ENCODE measurements at regions not wholly inside any gene's neighbourhood (a gene's known extent, or its start where the extent isn't known, plus 50 kb on each side); places are given as distances from the start of the nearest gene placed in this dataset.
"Not testable (repeated sequence)": the region's sequence is repeated elsewhere in the genome, so short reads cannot be mapped to it uniquely, and the experiment has no call there.

- Histone ChIP-seq H3K4me3 (ENCODE audit: low read depth in 1 of 5, low read length in 5 of 5) (no peak overlapping the region), H3K9me3 (ENCODE audit: control insufficient read depth in 5 of 5, low read length in 5 of 5) (no peaks in the 10 kb centered on the region), H3K27ac (ENCODE audit: low read depth, low read length) (no peak overlapping the region), H3K27me3 (ENCODE audit: control insufficient read depth in 5 of 5, insufficient read depth in 4 of 5, low read length in 5 of 5) (no peaks in the 10 kb centered on the region), H3K9ac (ENCODE audit: low read length in 5 of 5) (no peak overlapping the region), H3K4me1 (ENCODE audit: control insufficient read depth in 5 of 5, insufficient read depth in 5 of 5, low read length in 5 of 5) (no peaks in the 10 kb centered on the region), H3K36me3 (ENCODE audit: control insufficient read depth in 5 of 5, insufficient read depth in 5 of 5, low read length in 5 of 5) (no peaks in the 10 kb centered on the region)
These were observed 182.4 kb downstream of the TOX3 start for GRCh38 chr16:52364500-52364899.

GRCh38 chr16:52363082-52363481, 183.9 kb downstream of the TOX3 start:
- no peaks in the 10 kb centered on the region for H3K36me3 ChIP-seq (ENCODE audit: control insufficient read depth in 5 of 5, insufficient read depth in 5 of 5, low read length in 5 of 5)
- H3K27ac ChIP-seq (ENCODE audit: low read depth, low read length) = no peak overlapping the region
- no peaks in the 10 kb centered on the region for H3K27me3 ChIP-seq (ENCODE audit: control insufficient read depth in 5 of 5, insufficient read depth in 4 of 5, low read length in 5 of 5)
- no peak overlapping the region for H3K9ac ChIP-seq (ENCODE audit: low read length in 5 of 5)
- H3K4me3 ChIP-seq (ENCODE audit: low read depth in 1 of 5, low read length in 5 of 5) = no peak overlapping the region
- peaks cover 0 to 4% (median 2%) of the 10 kb centered on the region in 5 donors for H3K9me3 ChIP-seq (ENCODE audit: control insufficient read depth in 5 of 5, low read length in 5 of 5)
- no peaks in the 10 kb centered on the region for H3K4me1 ChIP-seq (ENCODE audit: control insufficient read depth in 5 of 5, insufficient read depth in 5 of 5, low read length in 5 of 5)

GRCh38 chr16:52357711-52358110, 189.2 kb downstream of the TOX3 start:
- H3K4me3 ChIP-seq (ENCODE audit: low read depth in 1 of 5, low read length in 5 of 5) = no peak overlapping the region

GRCh38 chr16:52353249-52353648, 193.7 kb downstream of the TOX3 start:
- Histone ChIP-seq H3K4me1 (ENCODE audit: control insufficient read depth in 5 of 5, insufficient read depth in 5 of 5, low read length in 5 of 5) (no peaks in the 10 kb centered on the region), H3K9me3 (ENCODE audit: control insufficient read depth in 5 of 5, low read length in 5 of 5) (peaks cover 3 to 11% (median 6%) of the 10 kb centered on the region in 5 donors), H3K36me3 (ENCODE audit: control insufficient read depth in 5 of 5, insufficient read depth in 5 of 5, low read length in 5 of 5) (no peaks in the 10 kb centered on the region), H3K27me3 (ENCODE audit: control insufficient read depth in 5 of 5, insufficient read depth in 4 of 5, low read length in 5 of 5) (no peaks in the 10 kb centered on the region), H3K4me3 (ENCODE audit: low read depth in 1 of 5, low read length in 5 of 5) (no peak overlapping the region), H3K27ac (ENCODE audit: low read depth, low read length) (no peak overlapping the region), H3K9ac (ENCODE audit: low read length in 5 of 5) (no peak overlapping the region)

More at GRCh38 chr16:52357711-52358110, 189.2 kb downstream of the TOX3 start:
- H3K36me3 ChIP-seq (ENCODE audit: control insufficient read depth in 5 of 5, insufficient read depth in 5 of 5, low read length in 5 of 5) = no peaks in the 10 kb centered on the region
- no peak overlapping the region for H3K9ac ChIP-seq (ENCODE audit: low read length in 5 of 5)
- H3K9me3 ChIP-seq (ENCODE audit: control insufficient read depth in 5 of 5, low read length in 5 of 5) = peaks cover 3 to 14% (median 8%) of the 10 kb centered on the region in 5 donors
- no peak overlapping the region for H3K27ac ChIP-seq (ENCODE audit: low read depth, low read length)
- no peaks in the 10 kb centered on the region for H3K27me3 ChIP-seq (ENCODE audit: control insufficient read depth in 5 of 5, insufficient read depth in 4 of 5, low read length in 5 of 5)
- no peaks in the 10 kb centered on the region for H3K4me1 ChIP-seq (ENCODE audit: control insufficient read depth in 5 of 5, insufficient read depth in 5 of 5, low read length in 5 of 5)

GRCh38 chr16:52351451-52351850, 195.5 kb downstream of the TOX3 start:
- H3K9ac ChIP-seq (ENCODE audit: low read length in 5 of 5) = no peak overlapping the region
- no peaks in the 10 kb centered on the region for H3K27me3 ChIP-seq (ENCODE audit: control insufficient read depth in 5 of 5, insufficient read depth in 4 of 5, low read length in 5 of 5)
- H3K9me3 ChIP-seq (ENCODE audit: control insufficient read depth in 5 of 5, low read length in 5 of 5) = peaks cover 0 to 6% (median 0%) of the 10 kb centered on the region in 5 donors
- no peak overlapping the region for H3K27ac ChIP-seq (ENCODE audit: low read depth, low read length)
- H3K4me3 ChIP-seq (ENCODE audit: low read depth in 1 of 5, low read length in 5 of 5) = no peak overlapping the region
- no peaks in the 10 kb centered on the region for H3K36me3 ChIP-seq (ENCODE audit: control insufficient read depth in 5 of 5, insufficient read depth in 5 of 5, low read length in 5 of 5)
- no peaks in the 10 kb centered on the region for H3K4me1 ChIP-seq (ENCODE audit: control insufficient read depth in 5 of 5, insufficient read depth in 5 of 5, low read length in 5 of 5)

GRCh38 chr16:52350031-52350642, 196.8 kb downstream of the TOX3 start:
- H3K4me3 ChIP-seq (ENCODE audit: low read depth in 1 of 5, low read length in 5 of 5) = no peak overlapping the region
- no peak overlapping the region for H3K27ac ChIP-seq (ENCODE audit: low read depth, low read length)
- no peaks in the 10 kb centered on the region for H3K27me3 ChIP-seq (ENCODE audit: control insufficient read depth in 5 of 5, insufficient read depth in 4 of 5, low read length in 5 of 5)
- no peaks in the 10 kb centered on the region for H3K36me3 ChIP-seq (ENCODE audit: control insufficient read depth in 5 of 5, insufficient read depth in 5 of 5, low read length in 5 of 5)
- H3K9me3 ChIP-seq (ENCODE audit: control insufficient read depth in 5 of 5, low read length in 5 of 5) = peaks cover 0 to 4% (median 0%) of the 10 kb centered on the region in 5 donors
- no peak overlapping the region for H3K9ac ChIP-seq (ENCODE audit: low read length in 5 of 5)
- no peaks in the 10 kb centered on the region for H3K4me1 ChIP-seq (ENCODE audit: control insufficient read depth in 5 of 5, insufficient read depth in 5 of 5, low read length in 5 of 5)

- no peaks in the 10 kb centered on the region for H3K27me3 ChIP-seq (ENCODE audit: control insufficient read depth in 5 of 5, insufficient read depth in 4 of 5, low read length in 5 of 5)
- no peak overlapping the region for H3K27ac ChIP-seq (ENCODE audit: low read depth, low read length)
- no peaks in the 10 kb centered on the region for H3K9me3 ChIP-seq (ENCODE audit: control insufficient read depth in 5 of 5, low read length in 5 of 5)
- no peak overlapping the region for H3K9ac ChIP-seq (ENCODE audit: low read length in 5 of 5)
- no peak overlapping the region for H3K4me3 ChIP-seq (ENCODE audit: low read depth in 1 of 5, low read length in 5 of 5)
- no peaks in the 10 kb centered on the region for H3K36me3 ChIP-seq (ENCODE audit: control insufficient read depth in 5 of 5, insufficient read depth in 5 of 5, low read length in 5 of 5)
- no peaks in the 10 kb centered on the region for H3K4me1 ChIP-seq (ENCODE audit: control insufficient read depth in 5 of 5, insufficient read depth in 5 of 5, low read length in 5 of 5)
These were observed 200.2 kb downstream of the TOX3 start for GRCh38 chr16:52346709-52347108.

GRCh38 chr16:52333673-52334072, 213.3 kb downstream of the TOX3 start:
- H3K27ac ChIP-seq (ENCODE audit: low read depth, low read length); H3K4me1 ChIP-seq (ENCODE audit: control insufficient read depth in 5 of 5, insufficient read depth in 5 of 5, low read length in 5 of 5); H3K9me3 ChIP-seq (ENCODE audit: control insufficient read depth in 5 of 5, low read length in 5 of 5); H3K36me3 ChIP-seq (ENCODE audit: control insufficient read depth in 5 of 5, insufficient read depth in 5 of 5, low read length in 5 of 5); H3K9ac ChIP-seq (ENCODE audit: low read length in 5 of 5); H3K4me3 ChIP-seq (ENCODE audit: low read depth in 1 of 5, low read length in 5 of 5); H3K27me3 ChIP-seq (ENCODE audit: control insufficient read depth in 5 of 5, insufficient read depth in 4 of 5, low read length in 5 of 5): not testable (repeated sequence)

- no peaks in the 10 kb centered on the region for H3K36me3 ChIP-seq (ENCODE audit: control insufficient read depth in 5 of 5, insufficient read depth in 5 of 5, low read length in 5 of 5)
- no peak overlapping the region for H3K27ac ChIP-seq (ENCODE audit: low read depth, low read length)
- no peak overlapping the region for H3K9ac ChIP-seq (ENCODE audit: low read length in 5 of 5)
- H3K9me3 ChIP-seq (ENCODE audit: control insufficient read depth in 5 of 5, low read length in 5 of 5) = peaks cover 0 to 4% (median 0%) of the 10 kb centered on the region in 5 donors
- H3K4me3 ChIP-seq (ENCODE audit: low read depth in 1 of 5, low read length in 5 of 5) = no peak overlapping the region
- H3K4me1 ChIP-seq (ENCODE audit: control insufficient read depth in 5 of 5, insufficient read depth in 5 of 5, low read length in 5 of 5) = no peaks in the 10 kb centered on the region
- H3K27me3 ChIP-seq (ENCODE audit: control insufficient read depth in 5 of 5, insufficient read depth in 4 of 5, low read length in 5 of 5) = no peaks in the 10 kb centered on the region
These were observed 226.0 kb downstream of the TOX3 start for GRCh38 chr16:52320930-52321439.

- H3K27me3 ChIP-seq (ENCODE audit: control insufficient read depth in 5 of 5, insufficient read depth in 4 of 5, low read length in 5 of 5) = no peaks in the 10 kb centered on the region
- peaks cover 0 to 4% (median 0%) of the 10 kb centered on the region in 5 donors for H3K9me3 ChIP-seq (ENCODE audit: control insufficient read depth in 5 of 5, low read length in 5 of 5)
- H3K4me1 ChIP-seq (ENCODE audit: control insufficient read depth in 5 of 5, insufficient read depth in 5 of 5, low read length in 5 of 5) = no peaks in the 10 kb centered on the region
- H3K36me3 ChIP-seq (ENCODE audit: control insufficient read depth in 5 of 5, insufficient read depth in 5 of 5, low read length in 5 of 5) = no peaks in the 10 kb centered on the region
- no peak overlapping the region for H3K4me3 ChIP-seq (ENCODE audit: low read depth in 1 of 5, low read length in 5 of 5)
- no peak overlapping the region for H3K9ac ChIP-seq (ENCODE audit: low read length in 5 of 5)
- no peak overlapping the region for H3K27ac ChIP-seq (ENCODE audit: low read depth, low read length)
These were observed 228.5 kb downstream of the TOX3 start for GRCh38 chr16:52318302-52319009.

Data from subcutaneous abdominal adipose tissue (tissue), 5 donors.